HEK293 (cell line): ENCODE measurements at regions not wholly inside any gene's neighbourhood (a gene's known extent, or its start where the extent isn't known, plus 50 kb on each side); places are given as distances from the start of the nearest gene placed in this dataset.

ENCODE experiments used
- BCL11A ChIP-seq: fragments of 450-650 bp; formaldehyde crosslinking; IDR thresholded peaks from 2 replicates; pipeline ENCODE4 v1.5.1; 2016; ENCODE audit warnings: low read depth, missing biosample characterization, missing genetic modification characterization
- HOXA7 ChIP-seq: sonication (generic); formaldehyde crosslinking; IDR thresholded peaks from 2 replicates; pipeline ENCODE4 v1.8.1; 2022; ENCODE audit warnings: missing genetic modification reagents, borderline replicate concordance
- HOXC10 ChIP-seq: sonication (generic); formaldehyde crosslinking; IDR thresholded peaks from 2 replicates; pipeline ENCODE4 v1.8.1; 2023; ENCODE audit warnings: mild to moderate bottlenecking, missing genetic modification reagents
- OVOL3 ChIP-seq: fragments of 450-650 bp; formaldehyde crosslinking; IDR thresholded peaks from 2 replicates; pipeline ENCODE4 v1.5.1; 2016; ENCODE audit warnings: missing biosample characterization, missing genetic modification characterization
- SCRT1 ChIP-seq: fragments of 450-650 bp; formaldehyde crosslinking; IDR thresholded peaks from 2 replicates; pipeline ENCODE4 v1.5.1; 2016; ENCODE audit warnings: missing biosample characterization, missing genetic modification characterization, borderline replicate concordance
- WT1 ChIP-seq: fragments of 450-650 bp; formaldehyde crosslinking; IDR thresholded peaks from 2 replicates; pipeline ENCODE4 v1.5.1; 2016; ENCODE audit warnings: missing biosample characterization, missing genetic modification characterization
- ZBTB7A ChIP-seq: fragments of 450-650 bp; formaldehyde crosslinking; IDR thresholded peaks from 2 replicates; pipeline ENCODE4 v1.5.1; 2016; ENCODE audit warnings: low read depth, missing biosample characterization, missing genetic modification characterization
- ZNF133 ChIP-seq: fragments of 450-650 bp; formaldehyde crosslinking; IDR thresholded peaks from 2 replicates; pipeline ENCODE4 v1.5.1; 2016; ENCODE audit warnings: missing biosample characterization, missing genetic modification characterization
- ZNF155 ChIP-seq: fragments of 450-650 bp; formaldehyde crosslinking; IDR thresholded peaks from 2 replicates; pipeline ENCODE4 v1.5.1; 2016; ENCODE audit warnings: missing biosample characterization, missing genetic modification characterization
- ZNF175 ChIP-seq: fragments of 450-650 bp; formaldehyde crosslinking; IDR thresholded peaks from 2 replicates; pipeline ENCODE4 v1.5.1; 2016; ENCODE audit warnings: missing biosample characterization, missing genetic modification characterization
- ZNF202 ChIP-seq: fragments of 450-650 bp; formaldehyde crosslinking; IDR thresholded peaks from 2 replicates; pipeline ENCODE4 v1.5.1; 2016; ENCODE audit warnings: missing biosample characterization, missing genetic modification characterization, borderline replicate concordance
- ZNF211 ChIP-seq: fragments of 450-650 bp; formaldehyde crosslinking; IDR thresholded peaks from 2 replicates; pipeline ENCODE4 v1.5.1; 2016; ENCODE audit warnings: low read depth, missing biosample characterization, missing genetic modification characterization
- ZNF248 ChIP-seq: fragments of 450-650 bp; formaldehyde crosslinking; IDR thresholded peaks from 2 replicates; pipeline ENCODE4 v1.5.1; 2017; ENCODE audit warnings: missing biosample characterization, missing genetic modification characterization
- ZNF335 ChIP-seq: fragments of 450-650 bp; formaldehyde crosslinking; conservative IDR thresholded peaks from 2 replicates; pipeline ENCODE4 v1.5.1; 2016; ENCODE audit warnings: missing biosample characterization, missing genetic modification characterization
- ZNF341 ChIP-seq: fragments of 450-650 bp; formaldehyde crosslinking; IDR thresholded peaks from 2 replicates; pipeline ENCODE4; 2016; ENCODE audit warnings: low read depth, missing biosample characterization, missing genetic modification characterization
- ZNF350 ChIP-seq: fragments of 450-650 bp; formaldehyde crosslinking; IDR thresholded peaks from 2 replicates; pipeline ENCODE4 v1.5.0; 2017; ENCODE audit warnings: missing biosample characterization, mild to moderate bottlenecking, missing genetic modification characterization
- ZNF426 ChIP-seq: fragments of 450-650 bp; formaldehyde crosslinking; IDR thresholded peaks from 2 replicates; pipeline ENCODE4 v1.5.1; 2017; ENCODE audit warnings: missing biosample characterization, missing genetic modification characterization, mild to moderate bottlenecking, inconsistent platforms, moderate library complexity
- ZNF473 ChIP-seq: fragments of 450-650 bp; formaldehyde crosslinking; IDR thresholded peaks from 2 replicates; pipeline ENCODE4 v1.5.1; 2017; ENCODE audit warnings: missing biosample characterization, missing genetic modification characterization
- ZNF48 ChIP-seq: fragments of 450-650 bp; formaldehyde crosslinking; IDR thresholded peaks from 2 replicates; pipeline ENCODE4 v1.5.1; 2016; ENCODE audit warnings: missing biosample characterization, missing genetic modification characterization
- ZNF555 ChIP-seq: fragments of 450-650 bp; formaldehyde crosslinking; conservative IDR thresholded peaks from 2 replicates; pipeline ENCODE4 v1.5.1; 2017; ENCODE audit warnings: missing biosample characterization, mild to moderate bottlenecking, missing genetic modification characterization, inconsistent platforms
- ZNF621 ChIP-seq: fragments of 450-650 bp; formaldehyde crosslinking; IDR thresholded peaks from 2 replicates; pipeline ENCODE4 v1.5.1; 2017; ENCODE audit warnings: missing biosample characterization, missing genetic modification characterization
- ZNF626 ChIP-seq: fragments of 450-650 bp; sonication (Bioruptor Pico); formaldehyde crosslinking; IDR thresholded peaks from 2 replicates; pipeline ENCODE4 v1.5.1; 2018; ENCODE audit warnings: missing biosample characterization, missing genetic modification characterization, inconsistent platforms
- ZNF664 ChIP-seq: fragments of 450-650 bp; formaldehyde crosslinking; IDR thresholded peaks from 2 replicates; pipeline ENCODE4 v1.5.1; 2016; ENCODE audit warnings: missing biosample characterization, missing genetic modification characterization
- ZNF76 ChIP-seq: fragments of 450-650 bp; formaldehyde crosslinking; IDR thresholded peaks from 2 replicates; pipeline ENCODE4; 2016; ENCODE audit warnings: low read depth, missing biosample characterization, missing genetic modification characterization, borderline replicate concordance
- ZNF776 ChIP-seq: fragments of 450-650 bp; formaldehyde crosslinking; IDR thresholded peaks from 2 replicates; pipeline ENCODE4 v1.5.0; 2017; ENCODE audit warnings: missing biosample characterization, missing genetic modification characterization, borderline replicate concordance
- ZNF777 ChIP-seq: fragments of 450-650 bp; formaldehyde crosslinking; IDR thresholded peaks from 2 replicates; pipeline ENCODE4 v1.5.1; 2017; ENCODE audit warnings: missing biosample characterization, missing genetic modification characterization, borderline replicate concordance
- ZNF843 ChIP-seq: fragments of 450-650 bp; formaldehyde crosslinking; IDR thresholded peaks from 2 replicates; pipeline ENCODE4 v1.5.1; 2016; ENCODE audit warnings: missing biosample characterization, missing genetic modification characterization
- ZSCAN23 ChIP-seq: fragments of 450-650 bp; formaldehyde crosslinking; IDR thresholded peaks from 2 replicates; pipeline ENCODE4 v1.5.1; 2016; ENCODE audit warnings: missing biosample characterization, missing genetic modification characterization
- ZSCAN30 ChIP-seq: fragments of 450-650 bp; IDR thresholded peaks from 2 replicates; pipeline ENCODE4 v1.5.1; 2018; ENCODE audit warnings: missing biosample characterization, mild to moderate bottlenecking, missing genetic modification characterization, moderate library complexity
- TF ChIP-seq, protein P1 (sequence below): fragments of 450-650 bp; formaldehyde crosslinking; IDR thresholded peaks from 2 replicates; pipeline ENCODE4; 2016; ENCODE audit warnings: missing biosample characterization, missing genetic modification characterization
- TF ChIP-seq, protein P2 (sequence below): fragments of 450-650 bp; formaldehyde crosslinking; IDR thresholded peaks from 2 replicates; pipeline ENCODE4 v1.5.1; 2016; ENCODE audit warnings: missing biosample characterization, missing genetic modification characterization
- TF ChIP-seq, protein P3 (sequence below): fragments of 450-650 bp; formaldehyde crosslinking; IDR thresholded peaks from 2 replicates; pipeline ENCODE4 v1.5.1; 2016; ENCODE audit warnings: missing biosample characterization, missing genetic modification characterization
- TF ChIP-seq, protein P4 (sequence below): IDR thresholded peaks from 2 replicates; pipeline ENCODE4 v1.6.1; 2011; ENCODE audit warnings: mild to moderate bottlenecking, low read depth, low read length, borderline replicate concordance
- TF ChIP-seq, protein P5 (sequence below): fragments of 450-650 bp; formaldehyde crosslinking; IDR thresholded peaks from 2 replicates; pipeline ENCODE4 v1.5.1; 2016; ENCODE audit warnings: missing biosample characterization, missing genetic modification characterization

DNA sequence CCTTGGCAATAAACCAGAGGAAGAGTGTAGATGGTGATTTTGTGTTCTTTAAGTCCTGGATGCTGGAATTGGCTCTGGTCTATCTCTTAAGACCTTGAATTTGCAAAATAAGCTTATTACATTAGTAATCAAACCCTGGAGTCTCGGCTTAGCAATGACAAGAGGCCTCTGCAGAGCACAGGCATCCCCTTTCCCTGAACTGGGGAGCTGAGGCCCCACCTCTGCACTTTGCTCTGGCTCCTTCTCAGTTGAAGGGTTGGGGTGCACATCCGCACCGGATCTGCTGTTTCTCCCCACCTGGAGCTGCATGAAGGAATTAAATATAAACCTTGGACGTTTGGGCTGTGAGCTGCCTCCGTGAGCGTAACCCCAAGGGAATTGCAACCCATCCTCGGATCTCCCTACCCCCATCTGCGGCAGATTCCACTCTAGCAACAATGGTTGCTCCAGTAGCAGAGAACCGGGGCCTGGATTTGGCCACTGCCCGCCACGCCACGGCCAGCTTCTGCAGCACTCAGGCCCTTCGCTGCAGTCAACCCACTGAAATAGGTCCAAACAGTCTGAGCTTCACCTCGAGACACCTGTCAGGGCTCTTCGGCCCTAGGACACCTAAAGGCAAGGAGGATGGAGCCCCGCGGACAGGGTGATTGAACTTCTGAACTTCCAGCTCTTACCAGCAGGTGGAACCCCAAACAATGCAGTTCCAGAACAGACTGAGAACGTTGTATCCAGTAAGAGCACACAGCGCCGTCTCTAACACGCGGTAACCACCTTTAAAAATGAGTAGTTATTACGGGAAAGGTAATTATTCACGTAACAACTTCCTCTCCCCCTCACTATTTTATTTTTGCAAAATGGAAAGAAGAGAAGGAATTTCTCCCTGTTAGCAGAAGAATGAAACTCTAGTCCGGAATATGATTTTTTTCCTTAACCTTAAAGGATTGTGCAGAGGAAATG, 54.8 kb upstream of the CAPRIN1 start (continued):
- no peak for TF ChIP-seq HOXC10 (CRISPR knock-in tag)
- peak; percentile 84; the same call in 1 of the 2 replicates for TF ChIP-seq ZNF664
- TF ChIP-seq, protein P1, sequence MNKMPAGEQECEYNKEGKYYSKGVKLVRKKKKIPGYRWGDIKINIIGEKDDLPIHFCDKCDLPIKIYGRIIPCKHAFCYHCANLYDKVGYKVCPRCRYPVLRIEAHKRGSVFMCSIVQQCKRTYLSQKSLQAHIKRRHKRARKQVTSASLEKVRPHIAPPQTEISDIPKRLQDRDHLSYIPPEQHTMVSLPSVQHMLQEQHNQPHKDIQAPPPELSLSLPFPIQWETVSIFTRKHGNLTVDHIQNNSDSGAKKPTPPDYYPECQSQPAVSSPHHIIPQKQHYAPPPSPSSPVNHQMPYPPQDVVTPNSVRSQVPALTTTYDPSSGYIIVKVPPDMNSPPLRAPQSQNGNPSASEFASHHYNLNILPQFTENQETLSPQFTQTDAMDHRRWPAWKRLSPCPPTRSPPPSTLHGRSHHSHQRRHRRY (tag by site-specific recombination): no peak
- TF ChIP-seq ZNF350 (tag by site-specific recombination): no peak
- no peak for TF ChIP-seq ZNF473 (tag by site-specific recombination)
- no peak for TF ChIP-seq ZNF341 (tag by site-specific recombination)
- TF ChIP-seq ZNF335 (tag by site-specific recombination): 0 out of 2 replicates have a peak, but pooled peaks have one; percentile 32
- TF ChIP-seq ZNF555 (tag by site-specific recombination): no peak
- TF ChIP-seq ZNF248: no peak
- TF ChIP-seq WT1 (tag by site-specific recombination): no peak
- no peak for TF ChIP-seq BCL11A
- TF ChIP-seq ZNF175: no peak
- TF ChIP-seq HOXA7 (CRISPR knock-in tag): no peak
- TF ChIP-seq ZNF777: no peak
- no peak for TF ChIP-seq ZBTB7A (tag by site-specific recombination)
- TF ChIP-seq ZNF76 (tag by site-specific recombination): no peak
- TF ChIP-seq, protein P2, sequence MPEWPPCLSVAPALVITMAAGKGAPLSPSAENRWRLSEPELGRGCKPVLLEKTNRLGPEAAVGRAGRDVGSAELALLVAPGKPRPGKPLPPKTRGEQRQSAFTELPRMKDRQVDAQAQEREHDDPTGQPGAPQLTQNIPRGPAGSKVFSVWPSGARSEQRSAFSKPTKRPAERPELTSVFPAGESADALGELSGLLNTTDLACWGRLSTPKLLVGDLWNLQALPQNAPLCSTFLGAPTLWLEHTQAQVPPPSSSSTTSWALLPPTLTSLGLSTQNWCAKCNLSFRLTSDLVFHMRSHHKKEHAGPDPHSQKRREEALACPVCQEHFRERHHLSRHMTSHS (tag by site-specific recombination): no peak
- TF ChIP-seq ZNF155: no peak
- TF ChIP-seq ZSCAN23: no peak
- no peak for TF ChIP-seq ZNF426 (tag by site-specific recombination)
- no peak for TF ChIP-seq ZNF776 (tag by site-specific recombination)
- TF ChIP-seq, protein P3, sequence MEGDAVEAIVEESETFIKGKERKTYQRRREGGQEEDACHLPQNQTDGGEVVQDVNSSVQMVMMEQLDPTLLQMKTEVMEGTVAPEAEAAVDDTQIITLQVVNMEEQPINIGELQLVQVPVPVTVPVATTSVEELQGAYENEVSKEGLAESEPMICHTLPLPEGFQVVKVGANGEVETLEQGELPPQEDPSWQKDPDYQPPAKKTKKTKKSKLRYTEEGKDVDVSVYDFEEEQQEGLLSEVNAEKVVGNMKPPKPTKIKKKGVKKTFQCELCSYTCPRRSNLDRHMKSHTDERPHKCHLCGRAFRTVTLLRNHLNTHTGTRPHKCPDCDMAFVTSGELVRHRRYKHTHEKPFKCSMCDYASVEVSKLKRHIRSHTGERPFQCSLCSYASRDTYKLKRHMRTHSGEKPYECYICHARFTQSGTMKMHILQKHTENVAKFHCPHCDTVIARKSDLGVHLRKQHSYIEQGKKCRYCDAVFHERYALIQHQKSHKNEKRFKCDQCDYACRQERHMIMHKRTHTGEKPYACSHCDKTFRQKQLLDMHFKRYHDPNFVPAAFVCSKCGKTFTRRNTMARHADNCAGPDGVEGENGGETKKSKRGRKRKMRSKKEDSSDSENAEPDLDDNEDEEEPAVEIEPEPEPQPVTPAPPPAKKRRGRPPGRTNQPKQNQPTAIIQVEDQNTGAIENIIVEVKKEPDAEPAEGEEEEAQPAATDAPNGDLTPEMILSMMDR: peak; percentile 52; the same call in 1 of the 2 replicates
- TF ChIP-seq, protein P4, sequence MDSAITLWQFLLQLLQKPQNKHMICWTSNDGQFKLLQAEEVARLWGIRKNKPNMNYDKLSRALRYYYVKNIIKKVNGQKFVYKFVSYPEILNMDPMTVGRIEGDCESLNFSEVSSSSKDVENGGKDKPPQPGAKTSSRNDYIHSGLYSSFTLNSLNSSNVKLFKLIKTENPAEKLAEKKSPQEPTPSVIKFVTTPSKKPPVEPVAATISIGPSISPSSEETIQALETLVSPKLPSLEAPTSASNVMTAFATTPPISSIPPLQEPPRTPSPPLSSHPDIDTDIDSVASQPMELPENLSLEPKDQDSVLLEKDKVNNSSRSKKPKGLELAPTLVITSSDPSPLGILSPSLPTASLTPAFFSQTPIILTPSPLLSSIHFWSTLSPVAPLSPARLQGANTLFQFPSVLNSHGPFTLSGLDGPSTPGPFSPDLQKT: no peak
- TF ChIP-seq ZNF133 (tag by site-specific recombination): no peak
- no peak for TF ChIP-seq ZNF211 (tag by site-specific recombination)
- no peak for TF ChIP-seq ZNF843
- TF ChIP-seq, protein P5, sequence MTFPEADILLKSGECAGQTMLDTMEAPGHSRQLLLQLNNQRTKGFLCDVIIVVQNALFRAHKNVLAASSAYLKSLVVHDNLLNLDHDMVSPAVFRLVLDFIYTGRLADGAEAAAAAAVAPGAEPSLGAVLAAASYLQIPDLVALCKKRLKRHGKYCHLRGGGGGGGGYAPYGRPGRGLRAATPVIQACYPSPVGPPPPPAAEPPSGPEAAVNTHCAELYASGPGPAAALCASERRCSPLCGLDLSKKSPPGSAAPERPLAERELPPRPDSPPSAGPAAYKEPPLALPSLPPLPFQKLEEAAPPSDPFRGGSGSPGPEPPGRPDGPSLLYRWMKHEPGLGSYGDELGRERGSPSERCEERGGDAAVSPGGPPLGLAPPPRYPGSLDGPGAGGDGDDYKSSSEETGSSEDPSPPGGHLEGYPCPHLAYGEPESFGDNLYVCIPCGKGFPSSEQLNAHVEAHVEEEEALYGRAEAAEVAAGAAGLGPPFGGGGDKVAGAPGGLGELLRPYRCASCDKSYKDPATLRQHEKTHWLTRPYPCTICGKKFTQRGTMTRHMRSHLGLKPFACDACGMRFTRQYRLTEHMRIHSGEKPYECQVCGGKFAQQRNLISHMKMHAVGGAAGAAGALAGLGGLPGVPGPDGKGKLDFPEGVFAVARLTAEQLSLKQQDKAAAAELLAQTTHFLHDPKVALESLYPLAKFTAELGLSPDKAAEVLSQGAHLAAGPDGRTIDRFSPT: no peak
- no peak for TF ChIP-seq ZNF626 (tag by site-specific recombination)
- TF ChIP-seq SCRT1 (tag by site-specific recombination): no peak
- no peak for TF ChIP-seq OVOL3 (tag by site-specific recombination)
- TF ChIP-seq ZSCAN30 (tag by site-specific recombination): no peak
- TF ChIP-seq ZNF48 (tag by site-specific recombination): no peak
- TF ChIP-seq ZNF202: no peak
- no peak for TF ChIP-seq ZNF621 (tag by site-specific recombination)
